Lung microvascular endothelial cell (primary cell): ENCODE measurements at regions not wholly inside any gene's neighbourhood (a gene's known extent, or its start where the extent isn't known, plus 50 kb on each side); places are given as distances from the start of the nearest gene placed in this dataset.
"Not testable (repeated sequence)": the region's sequence is repeated elsewhere in the genome, so short reads cannot be mapped to it uniquely, and the experiment has no call there.

Source experiments
- DNase-seq, 2 donors: peaks; one replicate each; pipeline versions ENCODE4 v3.0.0 to v3.0.0-alpha.2; 2010; ENCODE audit warnings: low read depth in 2 of 2

GRCh38 chr2:71959494-71959893 is 188.2 kb downstream of the CYP26B1 start:
- no peak for DNase-seq

DNA sequence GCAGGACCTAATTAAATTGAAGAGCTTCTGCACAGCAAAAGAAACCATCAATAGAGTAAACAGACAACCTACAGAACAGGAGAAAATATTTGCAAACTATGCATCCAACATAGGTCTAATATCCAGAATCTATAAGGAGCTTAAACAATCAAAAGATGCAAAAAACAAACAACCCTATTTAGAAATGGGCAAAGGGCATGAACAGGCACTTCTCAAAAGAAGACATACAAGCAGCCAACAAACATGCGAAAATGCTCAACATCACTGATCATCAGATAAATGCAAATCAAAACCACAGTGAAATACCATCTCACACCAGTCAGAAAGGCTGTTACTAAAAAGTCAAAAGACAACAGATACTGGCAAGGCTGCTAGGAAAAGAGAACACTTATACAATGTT is 189.2 kb downstream of the CYP26B1 start:
- DNase-seq: not testable (repeated sequence)

- no peak for DNase-seq
Observed at GRCh38 chr2:71952572-71953188, 195.0 kb downstream of the CYP26B1 start.

DNA sequence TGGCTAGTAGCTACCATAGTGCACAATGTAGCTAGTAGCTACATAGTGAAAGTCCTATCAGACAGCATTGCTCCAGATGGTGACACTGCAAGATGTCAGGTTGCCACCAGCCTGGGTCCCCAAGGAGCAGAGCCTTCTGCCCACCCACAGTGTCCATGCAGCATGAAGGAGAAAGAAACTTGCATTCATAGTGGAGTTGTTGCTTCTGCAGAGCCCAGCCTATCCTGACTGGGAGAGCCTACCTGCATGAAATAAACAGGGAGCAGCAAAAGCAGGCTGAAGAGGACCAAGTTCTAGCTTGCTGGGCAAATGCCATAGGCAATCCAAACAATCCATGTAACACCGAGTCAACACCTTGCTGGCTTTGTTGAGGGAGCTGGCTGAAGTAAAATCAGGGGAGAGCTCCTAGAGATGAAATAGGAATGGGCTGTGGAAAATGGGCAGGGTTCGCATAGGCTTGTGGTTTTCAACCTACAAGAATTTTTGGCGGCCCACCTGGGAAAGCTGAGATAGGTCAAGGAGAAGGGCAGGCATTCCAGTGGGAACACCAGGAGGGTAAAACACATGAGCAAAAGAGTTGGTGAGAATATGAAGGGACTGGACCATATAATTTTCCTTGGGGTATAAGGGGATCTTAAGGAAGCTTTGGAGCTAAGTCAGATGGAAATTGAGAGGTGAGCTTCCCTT is 195.8 kb downstream of the CYP26B1 start:
- DNase-seq: no peak

DNA sequence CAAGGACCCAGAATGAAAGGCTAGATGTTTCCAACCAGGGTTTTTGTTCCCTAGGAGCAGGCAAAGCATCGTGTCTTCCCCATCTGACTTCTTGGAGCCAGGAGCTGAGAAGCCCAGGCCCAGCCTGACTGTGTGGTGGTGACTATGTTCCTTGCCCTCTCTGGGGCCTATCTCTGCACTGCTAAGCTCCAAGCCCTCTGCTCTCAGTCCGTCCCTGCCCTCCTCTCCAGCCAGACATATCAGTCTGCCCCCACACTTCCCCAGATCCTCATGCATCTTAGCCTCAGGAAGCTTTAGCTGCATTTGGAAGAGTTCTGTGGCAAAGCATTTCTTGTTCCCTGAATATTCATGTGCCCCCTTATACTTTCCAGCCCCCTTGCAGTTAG is 196.6 kb downstream of the CYP26B1 start:
- no peak for DNase-seq

- DNase-seq: no peak
Observed at GRCh38 chr2:71950256-71951082, 197.2 kb downstream of the CYP26B1 start.

- no peak for DNase-seq
Observed at GRCh38 chr2:71949537-71949798, 198.2 kb downstream of the CYP26B1 start.

DNA sequence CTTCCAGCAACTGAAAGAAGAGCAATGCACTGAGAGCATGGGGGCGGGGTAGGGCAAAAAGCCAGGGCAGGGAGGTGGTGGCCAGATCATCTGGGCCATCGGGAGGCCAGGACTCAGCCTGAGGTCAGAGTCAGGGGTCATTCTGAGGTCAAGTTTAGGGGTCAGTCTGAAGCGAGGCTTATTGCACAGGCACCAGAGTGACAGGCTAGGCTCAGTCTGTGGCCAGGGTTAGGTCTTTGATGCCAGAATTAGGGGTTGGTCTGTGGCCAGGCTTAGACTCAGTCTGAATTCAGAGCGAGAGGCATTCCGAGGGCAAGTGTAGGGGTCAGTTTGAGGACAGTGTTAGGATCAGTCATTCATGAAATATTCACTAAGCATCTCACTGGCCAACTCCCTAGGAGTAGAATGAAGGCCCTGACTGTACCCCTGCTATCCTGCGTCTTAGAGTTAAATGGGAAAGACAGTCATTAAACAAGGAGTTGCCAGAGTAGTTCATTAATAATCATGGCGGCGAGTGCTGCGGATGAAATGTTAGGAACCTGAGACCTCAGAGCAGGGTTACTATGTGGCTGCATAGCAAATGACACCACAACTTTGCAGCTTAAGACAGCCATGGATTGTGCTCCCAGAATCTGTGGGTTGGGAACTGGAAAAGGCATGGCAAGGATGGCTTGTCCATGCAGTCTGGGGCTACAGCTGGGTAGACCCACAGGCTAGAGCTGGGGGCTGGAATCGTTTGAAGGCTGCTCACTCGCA is 198.7 kb downstream of the CYP26B1 start:
- no peak for DNase-seq

GRCh38 chr2:71947809-71948208 is 199.9 kb downstream of the CYP26B1 start:
- no peak for DNase-seq

- DNase-seq: no peak
Observed at GRCh38 chr2:71945603-71945959, 202.1 kb downstream of the CYP26B1 start.

DNA sequence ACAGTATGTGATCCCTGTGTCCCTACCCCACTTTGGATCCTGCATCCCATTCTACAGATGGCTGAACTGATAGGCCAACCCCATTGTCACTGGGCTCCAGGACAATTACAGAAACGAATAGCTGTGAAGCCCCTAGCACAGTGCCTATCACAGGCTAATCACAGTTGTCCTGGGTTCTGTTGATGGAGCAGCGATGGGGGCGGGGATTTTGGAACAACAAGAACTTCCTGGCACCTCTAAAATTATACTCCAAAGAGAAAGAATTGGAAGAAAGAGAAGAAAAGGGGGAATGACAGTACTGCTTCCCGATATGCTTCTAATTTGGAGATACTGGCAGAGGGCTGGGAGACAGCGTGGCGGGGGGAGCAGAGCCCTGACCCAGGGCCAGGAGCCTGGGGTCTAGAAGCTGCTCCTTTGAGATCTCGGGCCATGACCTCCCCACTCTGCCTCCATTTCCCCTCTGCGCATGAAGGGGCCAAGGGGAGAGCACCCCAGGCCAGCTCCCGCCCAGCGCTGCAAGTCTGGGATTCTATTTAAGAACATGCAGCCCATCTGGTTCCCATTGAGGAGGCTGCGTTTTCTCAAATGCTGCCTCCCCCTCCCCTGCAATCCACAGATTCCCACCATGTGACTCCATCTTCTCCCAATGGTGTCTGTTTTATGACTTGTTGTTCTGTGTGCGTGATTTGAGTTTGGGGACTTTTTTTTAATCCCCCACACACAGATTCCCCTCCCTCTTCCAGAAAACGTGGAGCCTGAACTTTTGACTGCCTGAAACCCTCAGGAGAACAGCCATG is 202.7 kb downstream of the CYP26B1 start:
- no peak for DNase-seq

GRCh38 chr2:71944183-71944550 is 203.5 kb downstream of the CYP26B1 start:
- DNase-seq: no peak

DNA sequence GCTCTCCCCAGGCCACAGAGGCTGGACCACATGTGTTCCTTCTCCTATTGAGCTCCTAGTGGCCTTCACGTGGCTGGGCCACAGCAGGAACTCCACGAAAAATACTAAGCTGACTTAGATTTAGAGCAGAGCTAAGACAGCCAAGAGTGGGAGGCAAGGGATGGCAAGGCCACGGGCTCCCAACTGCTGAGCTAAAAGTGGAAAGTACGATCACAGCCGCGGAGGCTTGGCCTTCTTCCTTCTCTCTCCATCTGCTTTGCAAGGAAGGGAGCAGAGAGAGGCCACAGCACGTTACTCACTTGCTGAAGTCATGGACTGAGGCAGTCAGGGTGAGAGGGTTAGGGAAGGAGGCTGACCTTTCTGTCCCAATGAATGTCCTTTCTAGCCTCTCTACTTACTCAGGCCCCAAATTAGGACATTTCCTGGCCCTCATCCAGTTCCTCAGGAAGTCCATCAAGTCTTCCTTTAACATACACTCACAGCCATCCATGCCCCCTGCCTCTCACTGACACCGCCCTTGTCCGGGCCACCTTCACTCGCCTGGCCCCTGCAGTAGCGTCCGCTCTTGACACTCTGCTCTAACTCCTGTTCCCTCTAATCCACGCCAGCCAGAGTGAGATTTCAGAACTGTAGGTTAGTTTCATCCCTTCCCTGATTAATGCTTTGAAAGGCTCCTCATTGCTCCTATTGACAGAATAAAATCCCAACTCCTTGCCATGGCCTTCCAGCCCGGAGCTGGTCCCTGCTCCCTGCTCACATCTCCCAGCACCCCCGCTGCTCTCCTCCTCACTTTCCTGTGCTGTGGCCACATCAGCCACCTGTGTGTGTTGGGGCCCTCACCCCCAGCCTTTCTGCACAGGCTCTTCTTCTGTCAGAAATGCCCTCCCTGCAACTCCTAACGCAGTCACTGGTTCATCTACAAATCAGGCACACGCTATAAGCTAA is 204.2 kb downstream of the CYP26B1 start:
- no peak for DNase-seq

GRCh38 chr2:71941726-71942525 is 205.7 kb downstream of the CYP26B1 start:
- no peak for DNase-seq

DNA sequence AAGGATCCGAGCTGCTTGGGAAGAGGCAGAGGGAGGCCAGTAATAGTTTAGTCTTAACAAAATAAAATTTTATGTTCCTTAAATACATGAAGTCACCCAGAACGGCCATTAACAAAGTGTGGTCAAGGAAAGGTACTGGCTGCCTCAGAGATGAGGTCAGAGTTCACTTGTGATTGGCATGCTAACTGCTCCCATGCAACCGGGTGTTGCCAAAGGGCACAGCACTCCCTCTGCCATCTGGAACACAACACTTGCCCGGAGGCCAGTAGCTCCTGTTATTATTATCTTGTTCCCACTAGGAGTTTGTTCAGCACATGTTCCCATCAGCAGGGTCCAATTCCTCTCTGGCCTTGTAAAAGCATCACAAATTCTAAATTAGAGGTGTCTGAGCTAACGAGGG is 207.0 kb downstream of the CYP26B1 start:
- no peak for DNase-seq

- no peak for DNase-seq
Observed at GRCh38 chr2:71939588-71940535, 207.8 kb downstream of the CYP26B1 start.

DNA sequence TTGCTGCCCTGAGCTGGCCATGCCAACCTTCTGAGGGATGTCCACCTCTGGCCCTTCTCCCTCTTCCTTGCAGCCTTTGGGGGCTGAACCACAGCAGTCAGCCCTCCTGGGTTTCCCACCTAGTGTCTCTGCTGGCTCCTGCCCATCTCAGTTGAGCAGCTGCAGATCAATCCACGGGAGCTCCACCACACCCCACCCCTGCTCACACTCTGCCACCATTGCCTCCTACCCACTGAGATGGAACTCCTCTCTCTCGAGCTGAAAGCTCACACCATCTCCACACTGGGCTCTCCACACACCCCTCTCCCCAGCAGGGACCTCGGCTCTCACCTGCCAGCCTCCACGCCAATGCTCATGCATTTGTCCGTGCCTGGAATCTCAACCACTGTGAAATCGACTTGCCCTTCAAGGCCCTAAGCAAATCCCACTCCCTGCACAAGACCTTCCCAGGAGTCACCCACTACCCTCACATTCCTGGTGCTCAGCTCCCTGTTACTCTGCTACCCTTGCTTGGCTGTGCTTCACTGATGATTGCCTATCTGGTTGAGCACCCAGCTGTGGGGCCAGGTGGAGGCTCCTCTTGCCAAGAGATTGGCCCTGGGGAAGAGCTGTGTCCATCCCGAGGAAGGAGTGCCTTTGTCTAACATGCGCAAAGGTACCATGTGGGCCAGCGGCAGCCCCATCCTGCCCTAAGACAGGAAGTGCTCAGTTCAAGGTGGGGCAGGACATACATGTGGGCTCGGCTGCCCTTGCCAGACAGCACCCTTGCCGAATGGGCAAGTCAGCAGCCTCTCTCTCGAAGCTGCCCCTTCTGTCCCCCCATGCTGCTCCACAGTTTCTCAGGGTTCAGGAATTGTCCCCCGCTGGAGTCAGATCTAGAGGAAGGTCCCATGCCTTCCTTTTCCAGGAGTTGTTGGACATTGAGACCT is 208.7 kb downstream of the CYP26B1 start:
- DNase-seq: no peak
